ENCODE measurements at regions not wholly inside any gene's neighbourhood (a gene's known extent, or its start where the extent isn't known, plus 50 kb on each side); places are given as distances from the start of the nearest gene placed in this dataset. TPM values are rescaled to one million over a fixed set of nuclear protein-coding genes. Genes with fewer than 3 reads are reported as not detected.
"Not testable (repeated sequence)": the region's sequence is repeated elsewhere in the genome, so short reads cannot be mapped to it uniquely, and the experiment has no call there.

GRCh38 chrY:16329135-16329820 lies 1550.7 kb downstream of the CDY2B start:
- H2BK120ac ChIP-seq (ENCODE audit: low read depth, low read length); H3K4ac ChIP-seq (ENCODE audit: low read depth in 1 of 2, low read length in 2 of 2); H2AK5ac ChIP-seq (ENCODE audit: low read length, severe bottlenecking); H4K91ac ChIP-seq (ENCODE audit: low read length); H3K4me3 ChIP-seq (ENCODE audit: insufficient read depth in 1 of 2, low read depth in 1 of 2, low read length in 2 of 2); H2BK15ac ChIP-seq (ENCODE audit: low read depth, poor library complexity, severe bottlenecking); H3K14ac ChIP-seq (ENCODE audit: low read length in 2 of 2); H4K8ac ChIP-seq (ENCODE audit: low read length); H3K36me3 ChIP-seq (ENCODE audit: control insufficient read depth in 1 of 2, insufficient read depth in 2 of 2, low read depth in 1 of 2, low read length in 2 of 2); H3K9me3 ChIP-seq (ENCODE audit: control insufficient read depth, low read length); H3K27ac ChIP-seq (ENCODE audit: low read length, poor library complexity, severe bottlenecking); H3K23ac ChIP-seq (ENCODE audit: low read length in 2 of 2); H2AFZ ChIP-seq (ENCODE audit: low read depth, low read length); DNase-seq; H2BK5ac ChIP-seq (ENCODE audit: low read depth, low read length, poor library complexity, severe bottlenecking); H3K18ac ChIP-seq (ENCODE audit: low read depth in 1 of 2, low read length in 2 of 2); H3K4me2 ChIP-seq (ENCODE audit: low read length, poor library complexity, severe bottlenecking); H3K9ac ChIP-seq (ENCODE audit: low read length); H2BK12ac ChIP-seq (ENCODE audit: low read length in 2 of 2); H3K79me1 ChIP-seq (replicated peaks; ENCODE audit: low read length, poor library complexity, severe bottlenecking); H3K27me3 ChIP-seq (ENCODE audit: control insufficient read depth in 1 of 2, insufficient read depth in 1 of 2, low read length in 2 of 2); H3K4me1 ChIP-seq (ENCODE audit: control insufficient read depth, insufficient read depth, low read depth, low read length): not testable (repeated sequence)
- WGBS = no CpG with 5 or more reads among the region's 8 CpGs

Small RNAs in the stretch of these regions (small RNA-seq; reads per million reads assigned to genes)
- not detected for gene RNU6-184P (ENCODE audit: low read depth)
